IPS-15b (cell line): ENCODE measurements at regions not wholly inside any gene's neighbourhood (a gene's known extent, or its start where the extent isn't known, plus 50 kb on each side); places are given as distances from the start of the nearest gene placed in this dataset.
"Not testable (repeated sequence)": the region's sequence is repeated elsewhere in the genome, so short reads cannot be mapped to it uniquely, and the experiment has no call there.

Experiments used
- H3K27me3 ChIP-seq: one replicate; pipeline ENCODE4 v1.6.1; 2013; ENCODE audit warnings: low read length; ENCODE audit not compliant: control insufficient read depth, insufficient read depth
- H3K36me3 ChIP-seq: one replicate; pipeline ENCODE4 v1.6.1; 2013; ENCODE audit warnings: low read length; ENCODE audit not compliant: control insufficient read depth, insufficient read depth
- H3K4me1 ChIP-seq: one replicate; pipeline ENCODE4 v1.6.1; 2013; ENCODE audit warnings: mild to moderate bottlenecking, low read length; ENCODE audit not compliant: control insufficient read depth, insufficient read depth
- H3K4me3 ChIP-seq: one replicate; pipeline ENCODE4 v1.5.1; 2013; ENCODE audit warnings: low read depth, low read length
- H3K9ac ChIP-seq: one replicate; pipeline ENCODE4 v1.6.1; 2013; ENCODE audit warnings: low read depth, mild to moderate bottlenecking, low read length
- H3K9me3 ChIP-seq: one replicate; pipeline ENCODE4 v1.6.1; 2013; ENCODE audit warnings: mild to moderate bottlenecking, low read length; ENCODE audit not compliant: control insufficient read depth, insufficient read depth

GRCh38 chr5:162268694-162269481, 201.3 kb downstream of the GABRG2 start:
- H3K9me3 ChIP-seq = no peaks in the 10 kb centered on the region
- H3K4me3 ChIP-seq = no peak overlapping the region
- no peaks in the 10 kb centered on the region for H3K27me3 ChIP-seq
- H3K4me1 ChIP-seq = peaks cover 4% of the 10 kb centered on the region
- no peaks in the 10 kb centered on the region for H3K36me3 ChIP-seq
- no peak overlapping the region for H3K9ac ChIP-seq

DNA sequence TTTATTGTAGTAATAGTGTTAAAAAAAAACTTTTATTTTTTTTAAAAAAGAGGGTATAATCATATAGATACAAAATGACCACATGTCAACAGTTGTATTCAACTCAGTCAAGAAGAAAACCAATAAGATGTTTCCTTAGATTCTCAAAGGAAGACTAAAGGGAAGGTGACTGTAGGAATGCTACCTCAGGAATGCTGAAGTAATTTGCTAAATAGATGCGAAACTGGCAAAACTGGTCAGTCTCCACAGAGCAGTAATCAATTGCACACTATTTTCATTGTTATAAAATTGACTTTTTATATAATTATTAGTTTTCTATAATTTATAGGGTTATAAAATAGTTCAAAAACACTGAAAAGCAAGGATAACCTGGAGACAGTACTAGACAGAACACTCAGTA, 204.8 kb downstream of the GABRG2 start:
- H3K4me3 ChIP-seq = no peak overlapping the region

DNA sequence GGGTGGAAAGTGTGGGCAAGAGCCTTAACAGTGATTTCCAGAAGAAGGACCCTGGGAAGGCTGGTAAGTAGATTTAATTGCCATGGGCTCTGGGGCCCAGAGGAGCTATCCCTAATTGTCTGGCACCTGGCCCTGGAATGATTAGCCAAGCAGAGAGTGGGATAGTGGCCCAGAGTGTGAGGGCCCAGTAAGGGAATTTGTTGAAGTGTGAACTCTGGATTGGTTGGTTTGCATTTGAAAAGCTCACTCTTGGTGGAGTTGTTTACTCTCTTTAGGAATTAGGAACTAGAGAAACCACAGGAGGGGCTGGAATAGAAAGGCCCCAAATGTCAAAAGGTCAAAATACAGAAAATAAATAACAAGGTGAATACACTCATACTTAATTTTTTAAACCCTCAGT, 207.1 kb downstream of the GABRG2 start:
- Histone ChIP-seq H3K9ac (no peak overlapping the region), H3K9me3 (no peaks in the 10 kb centered on the region), H3K4me3 (no peak overlapping the region), H3K27me3 (no peaks in the 10 kb centered on the region), H3K4me1 (peaks cover 12% of the 10 kb centered on the region), H3K36me3 (no peaks in the 10 kb centered on the region)

More for the DNA sequence above, 204.8 kb downstream of the GABRG2 start:
- no peak overlapping the region for H3K9ac ChIP-seq
- peaks cover 12% of the 10 kb centered on the region for H3K4me1 ChIP-seq
- H3K36me3 ChIP-seq = no peaks in the 10 kb centered on the region
- no peaks in the 10 kb centered on the region for H3K9me3 ChIP-seq
- no peaks in the 10 kb centered on the region for H3K27me3 ChIP-seq

DNA sequence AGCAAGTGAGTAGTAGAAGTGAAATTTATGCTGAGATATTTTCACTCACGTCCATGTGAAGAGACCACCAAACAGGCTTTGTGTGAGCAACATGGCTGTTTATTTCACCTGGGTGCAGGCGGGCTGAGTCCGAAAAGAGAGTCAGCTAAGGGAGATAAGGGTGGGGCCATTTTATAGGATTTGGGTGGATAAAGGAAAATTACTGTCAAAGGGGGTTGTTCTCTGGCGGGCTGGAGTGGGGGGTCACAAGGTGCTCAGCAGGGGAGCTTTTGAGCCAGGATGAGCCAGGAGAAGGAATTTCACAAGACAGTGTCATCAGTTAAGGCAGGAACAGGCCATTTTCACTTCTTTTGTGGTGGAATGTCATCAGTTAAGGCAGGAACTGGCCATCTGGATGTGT, 207.8 kb downstream of the GABRG2 start:
- H3K27me3 ChIP-seq, H3K9ac ChIP-seq, H3K36me3 ChIP-seq, H3K4me3 ChIP-seq, H3K9me3 ChIP-seq: not testable (repeated sequence)
- H3K4me1 ChIP-seq = peaks cover 12% of the 10 kb centered on the region

- H3K9me3 ChIP-seq = no peaks in the 10 kb centered on the region
- no peak overlapping the region for H3K9ac ChIP-seq
- H3K36me3 ChIP-seq = no peaks in the 10 kb centered on the region
- no peaks in the 10 kb centered on the region for H3K27me3 ChIP-seq
- no peak overlapping the region for H3K4me3 ChIP-seq
- peaks cover 3% of the 10 kb centered on the region for H3K4me1 ChIP-seq
These were observed 214.6 kb downstream of the GABRG2 start for GRCh38 chr5:162282191-162282590.

DNA sequence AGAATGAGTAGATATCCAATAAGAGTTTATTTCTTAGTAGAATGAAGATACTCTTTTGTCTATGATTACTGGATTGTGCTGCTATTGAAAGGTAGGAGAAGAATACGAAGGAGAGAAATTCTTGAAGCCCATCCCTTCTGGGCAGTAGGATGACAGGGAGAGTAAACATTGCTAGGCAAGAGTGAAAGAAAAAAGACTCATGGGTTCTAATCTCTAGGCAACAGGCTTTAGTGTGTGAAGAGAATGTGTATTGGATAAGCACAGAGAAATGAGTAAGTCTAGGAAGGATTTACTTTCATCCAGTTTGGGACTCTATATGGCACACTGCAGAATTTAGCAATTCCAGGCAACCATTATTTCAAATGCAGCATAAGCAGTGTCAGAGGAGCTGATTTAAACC, 216.0 kb downstream of the GABRG2 start:
- H3K27me3 ChIP-seq = no peaks in the 10 kb centered on the region
- no peaks in the 10 kb centered on the region for H3K9me3 ChIP-seq
- H3K36me3 ChIP-seq = no peaks in the 10 kb centered on the region
- no peak overlapping the region for H3K9ac ChIP-seq
- H3K4me1 ChIP-seq = peaks cover 7% of the 10 kb centered on the region
- H3K4me3 ChIP-seq = no peak overlapping the region

DNA sequence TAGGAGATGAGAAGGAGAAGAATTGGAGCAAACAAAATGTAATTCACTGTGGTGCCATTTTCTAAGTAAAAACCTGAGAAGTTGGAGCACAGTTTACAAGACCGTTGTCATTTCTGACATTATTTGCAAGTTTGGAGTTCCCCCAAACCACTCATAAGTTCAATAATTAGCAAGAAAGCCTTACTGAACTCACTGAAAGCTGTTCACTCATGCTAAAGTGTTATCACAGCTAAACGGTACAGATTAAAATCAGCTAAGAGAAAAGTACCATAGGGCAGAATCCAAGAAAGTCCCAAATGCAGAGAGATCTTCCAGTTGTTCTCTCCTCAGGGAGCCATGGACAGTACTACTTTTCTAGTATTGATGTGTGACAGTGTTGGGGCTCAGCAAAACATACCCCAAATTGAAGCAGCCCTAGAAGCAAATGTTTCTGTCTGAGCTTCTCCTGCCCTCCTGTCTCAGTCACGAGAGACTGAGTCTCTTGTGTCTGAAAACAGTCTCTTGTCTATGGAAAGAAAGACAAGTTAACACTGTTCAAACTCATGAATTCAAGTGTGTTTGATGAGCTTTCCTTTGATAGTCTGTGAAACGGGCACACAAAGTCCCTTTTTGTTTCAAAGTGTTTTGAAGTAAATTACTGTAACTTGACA, 221.2 kb downstream of the GABRG2 start:
- no peak overlapping the region for H3K4me3 ChIP-seq
- H3K9ac ChIP-seq = no peak overlapping the region
- no peaks in the 10 kb centered on the region for H3K9me3 ChIP-seq
- H3K27me3 ChIP-seq = no peaks in the 10 kb centered on the region
- H3K4me1 ChIP-seq = peaks cover 7% of the 10 kb centered on the region
- H3K36me3 ChIP-seq = no peaks in the 10 kb centered on the region

DNA sequence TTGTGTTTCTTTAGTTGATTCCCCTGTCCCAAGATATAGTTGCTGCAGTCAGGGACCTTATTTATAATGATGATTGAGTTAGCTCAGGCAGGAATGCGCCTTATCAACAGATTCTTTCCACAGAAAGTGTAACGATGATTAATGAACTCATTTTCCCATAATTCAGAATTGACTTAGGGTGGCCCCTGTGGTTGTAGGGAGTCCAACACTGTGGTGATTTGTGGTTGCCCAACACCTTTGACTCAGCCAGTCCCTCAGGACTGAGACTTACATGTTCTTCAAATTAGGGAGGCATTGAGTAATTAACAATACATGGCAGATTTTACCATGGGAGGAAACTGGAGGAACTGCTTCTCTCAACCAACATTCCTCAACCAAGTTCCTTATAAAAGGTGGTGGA, 221.9 kb downstream of the GABRG2 start:
- Histone ChIP-seq H3K4me1 (peaks cover 7% of the 10 kb centered on the region), H3K9me3 (no peaks in the 10 kb centered on the region), H3K27me3 (no peaks in the 10 kb centered on the region), H3K4me3 (no peak overlapping the region), H3K9ac (no peak overlapping the region), H3K36me3 (no peaks in the 10 kb centered on the region)

DNA sequence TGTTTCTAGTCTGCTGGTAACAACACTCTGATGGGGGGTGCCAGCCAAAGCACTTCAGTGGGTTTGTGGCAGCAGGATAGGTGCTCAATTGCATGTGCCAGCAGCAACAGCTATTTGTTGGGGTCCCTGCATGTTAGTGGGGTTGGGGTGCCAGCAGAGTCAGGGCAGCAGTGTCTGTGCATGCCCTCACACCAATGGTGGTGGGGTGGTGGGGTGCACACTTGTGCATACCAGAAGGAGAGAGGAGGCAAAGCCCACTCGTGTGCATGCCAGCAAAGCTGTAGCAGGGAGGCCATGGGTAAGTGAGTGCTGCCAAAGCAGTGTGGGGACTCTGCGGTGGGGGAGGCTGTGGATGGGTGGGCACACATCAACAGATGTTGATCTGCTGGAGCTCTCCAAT, 232.2 kb downstream of the GABRG2 start:
- Histone ChIP-seq H3K27me3 (no peaks in the 10 kb centered on the region), H3K4me3 (no peak overlapping the region), H3K36me3 (no peaks in the 10 kb centered on the region), H3K4me1 (no peaks in the 10 kb centered on the region), H3K9me3 (no peaks in the 10 kb centered on the region), H3K9ac (no peak overlapping the region)

- H3K4me1 ChIP-seq = no peaks in the 10 kb centered on the region
- no peak overlapping the region for H3K4me3 ChIP-seq
- H3K9me3 ChIP-seq = no peaks in the 10 kb centered on the region
- no peak overlapping the region for H3K9ac ChIP-seq
- no peaks in the 10 kb centered on the region for H3K27me3 ChIP-seq
- no peaks in the 10 kb centered on the region for H3K36me3 ChIP-seq
These were observed 233.8 kb downstream of the GABRG2 start for GRCh38 chr5:162301356-162301755.

DNA sequence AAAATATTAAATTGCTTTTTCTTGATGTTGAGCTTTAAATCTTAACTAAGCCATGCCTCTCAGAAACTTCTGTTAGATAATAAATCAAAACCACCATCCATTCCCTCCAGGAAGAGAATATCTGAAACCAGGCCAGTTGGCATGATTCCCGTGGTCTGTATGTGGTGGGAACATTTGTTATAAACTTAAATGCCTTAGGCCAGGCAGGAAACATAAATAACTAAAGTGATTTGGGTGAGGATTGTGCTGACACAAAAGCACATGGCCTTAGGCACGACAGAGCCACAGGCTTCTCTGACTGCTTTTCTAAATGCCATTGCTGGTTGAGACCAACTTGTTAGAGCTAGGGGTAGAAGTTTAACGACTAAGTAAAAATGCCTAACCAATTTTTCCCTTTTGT, 255.9 kb downstream of the GABRG2 start:
- Histone ChIP-seq H3K4me1 (peaks cover 2% of the 10 kb centered on the region), H3K27me3 (no peaks in the 10 kb centered on the region), H3K9me3 (no peaks in the 10 kb centered on the region), H3K4me3 (no peak overlapping the region), H3K9ac (no peak overlapping the region), H3K36me3 (no peaks in the 10 kb centered on the region)

GRCh38 chr5:162324328-162324727, 256.8 kb downstream of the GABRG2 start:
- Histone ChIP-seq H3K9me3 (no peaks in the 10 kb centered on the region), H3K36me3 (no peaks in the 10 kb centered on the region), H3K4me3 (no peak overlapping the region), H3K4me1 (peaks cover 2% of the 10 kb centered on the region), H3K9ac (no peak overlapping the region), H3K27me3 (no peaks in the 10 kb centered on the region)
